Activated CD4-positive, alpha-beta T cell treated with anti-CD3 and anti-CD28 coated beads, Interleukin-2, amount 10 ng/mL, durations not matched to agents 7 days and 5 days (primary cell): ENCODE measurements at regions not wholly inside any gene's neighbourhood (a gene's known extent, or its start where the extent isn't known, plus 50 kb on each side); places are given as distances from the start of the nearest gene placed in this dataset.

Source experiments
- CTCF ChIA-PET: fragments of 350-600 bp; sonication (Branson Sonifier 250); formaldehyde crosslinking; loops from one replicate; lab custom pipeline; 2021; ENCODE audit warnings: antibody characterized with exemption; lab: Charles Lee
- POLR2A ChIA-PET: fragments of 350-600 bp; sonication (Branson Sonifier 250); formaldehyde crosslinking; loops from one replicate; lab custom pipeline; 2021; ENCODE audit warnings: antibody characterized with exemption; lab: Charles Lee
- DNase-seq: peaks from one replicate; pipeline ENCODE4 v3.0.0-alpha.2; 2020
- H3K27ac Mint-ChIP-seq: one replicate; pipeline ENCODE4 v1.8.0; 2021; ENCODE audit warnings: mild to moderate bottlenecking, moderate library complexity, mixed read lengths
- H3K27me3 Mint-ChIP-seq: one replicate; pipeline ENCODE4 v1.8.0; 2021; ENCODE audit warnings: mixed read lengths
- H3K36me3 Mint-ChIP-seq: one replicate; pipeline ENCODE4 v1.8.0; 2021; ENCODE audit warnings: low read depth, mixed read lengths
- H3K4me1 Mint-ChIP-seq: one replicate; pipeline ENCODE4 v1.8.0; 2021; ENCODE audit warnings: mixed read lengths
- H3K4me3 Mint-ChIP-seq: one replicate; pipeline ENCODE4 v1.8.0; 2021; ENCODE audit warnings: mild to moderate bottlenecking, moderate library complexity, mixed read lengths
- H3K9me3 Mint-ChIP-seq: one replicate; pipeline ENCODE4 v1.8.0; 2021; ENCODE audit warnings: mixed read lengths

GRCh38 chr2:120528051-120528692 is 182.2 kb downstream of the INHBB start:
- POLR2A ChIA-PET, result no interaction called here
- H3K4me3 Mint-ChIP-seq, result no peak overlapping the region
- H3K36me3 Mint-ChIP-seq, result no peaks in the 10 kb centered on the region
- no peaks in the 10 kb centered on the region for H3K9me3 Mint-ChIP-seq
- no peaks in the 10 kb centered on the region for H3K27me3 Mint-ChIP-seq
- H3K27ac Mint-ChIP-seq, result no peak overlapping the region
- CTCF ChIA-PET, result no interaction called here
- no peak for DNase-seq
- H3K4me1 Mint-ChIP-seq, result no peaks in the 10 kb centered on the region

DNA sequence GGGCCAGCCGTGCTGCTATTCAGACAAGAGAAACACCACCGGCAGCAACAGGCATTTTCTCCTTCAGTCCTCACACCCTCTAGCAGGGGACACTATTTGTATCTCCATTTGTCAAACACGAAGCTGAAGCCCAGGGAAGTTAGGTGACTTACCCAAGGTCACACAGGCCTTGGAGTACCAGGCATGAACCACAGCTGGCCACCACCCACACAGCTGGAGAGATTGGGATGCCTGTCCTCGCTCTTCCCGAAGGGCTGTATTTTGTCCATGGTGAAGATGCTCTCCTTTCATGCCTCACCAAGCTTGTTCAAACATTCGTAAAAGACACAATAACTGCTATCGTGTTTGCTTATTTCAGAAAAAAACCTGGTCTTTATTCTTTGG is 182.7 kb downstream of the INHBB start:
- no peak overlapping the region for H3K4me3 Mint-ChIP-seq
- no peaks in the 10 kb centered on the region for H3K4me1 Mint-ChIP-seq
- CTCF ChIA-PET, result no interaction called here
- H3K27me3 Mint-ChIP-seq, result no peaks in the 10 kb centered on the region
- no peaks in the 10 kb centered on the region for H3K9me3 Mint-ChIP-seq
- no peak overlapping the region for H3K27ac Mint-ChIP-seq
- H3K36me3 Mint-ChIP-seq, result no peaks in the 10 kb centered on the region
- POLR2A ChIA-PET, result no interaction called here
- no peak for DNase-seq

- Mint-ChIP-seq H3K4me1 (no peaks in the 10 kb centered on the region), H3K4me3 (no peak overlapping the region), H3K27me3 (no peaks in the 10 kb centered on the region), H3K9me3 (no peaks in the 10 kb centered on the region), H3K36me3 (no peaks in the 10 kb centered on the region), H3K27ac (no peak overlapping the region)
- POLR2A ChIA-PET, result no interaction called here
- CTCF ChIA-PET, result no interaction called here
- no peak for DNase-seq
Observed at GRCh38 chr2:120530781-120531180, 184.8 kb downstream of the INHBB start.

DNA sequence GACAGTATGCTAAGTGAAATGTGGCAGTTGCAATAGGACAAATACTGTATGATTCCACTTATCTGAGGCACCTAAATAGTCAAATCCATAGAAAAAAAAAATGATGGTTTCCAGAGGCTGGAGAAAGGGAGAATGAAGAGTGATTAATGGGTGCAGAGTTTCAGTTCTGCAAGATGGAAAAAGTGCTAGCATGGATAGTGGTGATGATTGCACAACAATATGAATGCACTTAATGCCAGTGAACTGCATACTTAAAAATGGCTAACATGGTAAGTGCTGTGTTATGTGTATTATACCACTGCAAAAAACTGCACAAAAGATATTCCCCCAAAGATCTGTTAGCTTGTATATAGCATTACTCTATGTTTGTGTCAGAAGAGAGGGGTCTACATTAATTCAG is 185.4 kb downstream of the INHBB start:
- ChIA-PET CTCF (interaction anchor here (1.0 kb wide), 1 partner anchor 58 kb away, joined by 3 read pairs; no protein-coding TSS in a partner anchor), POLR2A (no interaction called here)
- Mint-ChIP-seq H3K36me3 (no peaks in the 10 kb centered on the region), H3K4me3 (no peak overlapping the region), H3K27me3 (no peaks in the 10 kb centered on the region), H3K9me3 (no peaks in the 10 kb centered on the region), H3K27ac (no peak overlapping the region), H3K4me1 (no peaks in the 10 kb centered on the region)
- DNase-seq, result no peak

DNA sequence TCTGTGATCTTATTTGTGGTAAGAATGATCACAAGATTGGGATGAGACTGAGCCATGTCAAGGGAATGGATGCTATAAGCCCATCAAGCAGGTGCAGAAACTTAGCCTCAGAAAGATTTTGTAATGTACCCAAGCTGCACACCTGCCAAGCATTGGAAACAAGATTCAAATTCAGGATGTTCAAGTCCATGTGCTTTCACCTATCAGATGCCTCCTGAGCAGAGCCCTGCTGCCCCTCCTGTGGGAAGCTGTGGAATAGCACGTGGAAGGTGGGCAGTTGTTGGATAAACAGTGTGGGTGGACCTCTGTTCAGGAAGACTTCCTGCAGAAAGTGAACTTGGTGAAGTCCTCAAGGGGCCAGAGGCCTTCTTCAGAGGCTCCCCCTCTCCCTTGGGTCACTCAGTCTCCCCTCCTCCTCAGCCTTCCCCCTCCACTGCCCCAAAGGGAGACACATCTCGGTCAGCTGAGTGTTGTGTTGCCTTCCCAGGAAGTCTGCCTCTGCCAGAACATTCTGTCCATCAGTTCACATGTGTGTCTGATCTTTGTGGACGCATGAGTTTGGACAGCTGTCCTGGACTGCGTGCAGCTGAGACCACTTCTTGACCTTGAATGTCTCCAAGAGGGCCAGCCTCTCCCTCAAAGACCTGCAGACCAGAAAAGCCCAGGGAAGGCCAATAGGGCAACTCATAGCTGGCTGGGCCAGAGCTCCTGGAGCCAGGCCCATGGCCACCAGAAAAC is 186.1 kb downstream of the INHBB start:
- CTCF ChIA-PET, result interaction anchor here (1.0 kb wide), 1 partner anchor 57 kb away, joined by 3 read pairs; no protein-coding TSS in a partner anchor
- Mint-ChIP-seq H3K9me3 (no peaks in the 10 kb centered on the region), H3K4me1 (no peaks in the 10 kb centered on the region), H3K36me3 (no peaks in the 10 kb centered on the region), H3K4me3 (no peak overlapping the region), H3K27me3 (no peaks in the 10 kb centered on the region), H3K27ac (no peak overlapping the region)
- POLR2A ChIA-PET, result no interaction called here
- DNase-seq, result no peak

DNA sequence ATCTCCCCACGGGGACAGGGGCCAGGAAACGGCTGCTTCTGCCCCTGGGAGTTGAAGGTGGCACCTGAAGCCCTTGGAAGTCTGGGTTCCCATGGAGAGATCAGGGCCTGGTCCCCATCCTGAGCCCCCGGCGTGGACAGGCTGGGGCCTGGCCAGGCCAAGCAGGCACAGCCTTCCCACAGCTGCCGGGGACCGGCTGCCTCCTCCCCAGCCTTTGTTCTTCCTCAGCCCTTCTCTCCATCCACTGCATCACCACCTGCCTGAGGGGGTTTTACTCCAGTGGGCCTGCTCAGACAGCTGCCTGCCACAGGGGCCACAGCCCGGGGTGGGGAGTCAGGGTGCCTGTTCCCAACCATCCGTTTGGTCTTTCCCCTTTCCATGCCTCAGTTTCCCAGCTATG is 187.7 kb downstream of the INHBB start:
- Mint-ChIP-seq H3K4me3 (no peak overlapping the region), H3K4me1 (no peaks in the 10 kb centered on the region), H3K27ac (no peak overlapping the region), H3K9me3 (no peaks in the 10 kb centered on the region), H3K27me3 (no peaks in the 10 kb centered on the region), H3K36me3 (no peaks in the 10 kb centered on the region)
- POLR2A ChIA-PET, result no interaction called here
- DNase-seq, result no peak
- CTCF ChIA-PET, result no interaction called here

GRCh38 chr2:120534457-120534856 is 188.5 kb downstream of the INHBB start:
- Mint-ChIP-seq H3K27ac (no peak overlapping the region), H3K27me3 (no peaks in the 10 kb centered on the region), H3K4me1 (no peaks in the 10 kb centered on the region), H3K9me3 (no peaks in the 10 kb centered on the region), H3K36me3 (no peaks in the 10 kb centered on the region), H3K4me3 (no peak overlapping the region)
- ChIA-PET CTCF (no interaction called here), POLR2A (no interaction called here)
- no peak for DNase-seq

DNA sequence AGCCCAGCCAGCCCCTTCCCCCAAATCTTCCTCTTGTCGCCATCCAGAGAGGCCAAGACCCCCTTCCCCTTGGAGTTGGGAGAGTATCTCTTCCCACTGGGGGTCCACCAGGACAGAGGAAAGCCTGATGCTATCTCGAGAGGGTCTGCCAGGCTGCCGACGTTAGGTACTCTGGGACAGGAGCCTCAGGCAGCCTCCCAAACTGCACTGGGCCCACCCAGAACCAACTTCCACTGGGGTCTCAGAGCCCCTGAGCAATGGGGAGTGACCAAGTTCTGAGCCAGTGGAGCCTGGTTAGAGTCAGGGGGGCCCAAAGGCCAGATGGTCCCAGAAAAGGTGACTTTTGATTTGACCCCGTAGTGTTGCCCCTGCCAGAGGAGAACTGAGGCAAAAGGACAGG is 189.1 kb downstream of the INHBB start:
- Mint-ChIP-seq H3K27me3 (no peaks in the 10 kb centered on the region), H3K4me3 (no peak overlapping the region), H3K27ac (no peak overlapping the region), H3K9me3 (no peaks in the 10 kb centered on the region), H3K36me3 (no peaks in the 10 kb centered on the region), H3K4me1 (no peaks in the 10 kb centered on the region)
- ChIA-PET POLR2A (no interaction called here), CTCF (no interaction called here)
- DNase-seq, result no peak

- POLR2A ChIA-PET, result no interaction called here
Observed at GRCh38 chr2:120536141-120536540, 190.2 kb downstream of the INHBB start.

GRCh38 chr2:120538691-120539423 is 192.9 kb downstream of the INHBB start:
- Mint-ChIP-seq H3K9me3 (no peaks in the 10 kb centered on the region), H3K27me3 (no peaks in the 10 kb centered on the region), H3K27ac (no peak overlapping the region), H3K36me3 (no peaks in the 10 kb centered on the region), H3K4me1 (no peaks in the 10 kb centered on the region), H3K4me3 (no peak overlapping the region)
- CTCF ChIA-PET, result no interaction called here
- DNase-seq, result no peak
- POLR2A ChIA-PET, result no interaction called here

More at GRCh38 chr2:120536141-120536540, 190.2 kb downstream of the INHBB start:
- Mint-ChIP-seq H3K36me3 (no peaks in the 10 kb centered on the region), H3K27me3 (no peaks in the 10 kb centered on the region), H3K4me1 (no peaks in the 10 kb centered on the region), H3K4me3 (no peak overlapping the region), H3K27ac (no peak overlapping the region), H3K9me3 (no peaks in the 10 kb centered on the region)
- no peak for DNase-seq
- CTCF ChIA-PET, result no interaction called here

DNA sequence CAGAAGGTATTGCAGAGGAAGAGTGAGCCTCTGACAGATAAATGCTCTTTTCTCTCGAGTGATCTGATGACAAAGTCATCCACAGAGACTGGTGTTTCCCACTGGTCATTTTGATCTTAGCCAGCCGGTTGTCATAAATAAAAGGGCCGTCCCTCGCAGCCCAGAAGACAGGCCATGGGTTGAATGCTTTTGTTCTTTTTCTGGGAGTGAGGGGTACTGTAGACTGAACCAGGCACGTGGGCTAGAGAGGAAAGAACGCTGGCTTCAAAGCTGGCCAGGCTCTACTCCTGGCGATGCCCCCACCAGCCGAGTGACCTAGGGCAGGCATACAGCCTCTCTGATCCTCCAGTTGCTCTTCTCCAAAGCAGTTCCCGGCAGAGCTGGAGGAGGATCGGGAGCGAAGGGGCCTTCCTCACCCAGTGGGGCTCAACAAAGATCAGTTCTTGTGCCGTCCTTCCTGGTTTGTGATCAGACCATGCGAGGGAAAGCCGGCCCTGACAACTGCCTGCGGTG is 193.5 kb downstream of the INHBB start:
- no peak for DNase-seq
- Mint-ChIP-seq H3K4me3 (no peak overlapping the region), H3K9me3 (no peaks in the 10 kb centered on the region), H3K36me3 (no peaks in the 10 kb centered on the region), H3K27me3 (no peaks in the 10 kb centered on the region), H3K27ac (no peak overlapping the region), H3K4me1 (no peaks in the 10 kb centered on the region)
- CTCF ChIA-PET, result no interaction called here
- POLR2A ChIA-PET, result no interaction called here

DNA sequence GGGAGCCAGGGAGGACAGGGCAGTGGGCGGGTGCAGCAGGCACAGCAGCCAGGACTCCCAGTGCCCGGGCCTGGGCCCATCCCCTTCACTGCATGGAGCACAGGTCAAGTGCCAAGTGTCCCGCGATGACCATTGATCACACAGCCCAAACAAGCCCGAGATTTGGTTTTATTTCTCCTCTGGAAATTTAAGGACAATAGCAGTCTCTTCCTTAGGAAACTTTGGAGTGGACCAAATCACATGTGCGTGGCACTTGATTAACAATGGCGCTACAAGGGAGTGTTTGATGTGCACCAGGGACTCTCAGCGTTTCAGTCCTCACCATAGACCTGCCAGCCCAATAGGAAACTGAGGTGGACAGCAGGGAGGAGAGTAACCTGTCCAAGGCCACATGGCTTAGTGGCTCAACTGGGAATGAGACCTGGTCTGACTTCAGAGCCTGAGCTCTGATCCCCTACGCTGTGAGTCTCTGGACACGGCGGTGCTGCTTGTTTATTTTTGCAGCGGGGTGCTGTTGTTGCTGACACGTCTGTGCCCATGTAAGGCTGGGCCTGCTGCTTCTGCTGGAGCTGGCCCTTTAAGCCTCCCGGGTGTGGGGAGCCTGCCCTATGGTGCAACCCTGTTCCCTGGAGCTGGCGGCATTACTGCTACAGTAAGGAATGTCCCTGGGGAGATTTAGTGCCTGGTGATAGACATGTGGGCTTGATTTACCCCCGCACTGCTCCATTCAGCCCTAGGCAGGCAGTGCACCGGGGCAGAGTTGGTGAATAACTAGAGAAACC is 194.2 kb downstream of the INHBB start:
- Mint-ChIP-seq H3K9me3 (no peaks in the 10 kb centered on the region), H3K27me3 (no peaks in the 10 kb centered on the region), H3K4me3 (no peak overlapping the region), H3K36me3 (no peaks in the 10 kb centered on the region), H3K4me1 (no peaks in the 10 kb centered on the region), H3K27ac (no peak overlapping the region)
- DNase-seq, result no peak
- ChIA-PET POLR2A (no interaction called here), CTCF (no interaction called here)
